B cell (primary cell): ENCODE measurements at regions not wholly inside any gene's neighbourhood (a gene's known extent, or its start where the extent isn't known, plus 50 kb on each side); places are given as distances from the start of the nearest gene placed in this dataset.

Source experiments
- ATAC-seq: fragments of 200-7000 bp; cut with Tn5 transposase; one replicate; pipeline ENCODE4 v1.10.0; 2021; ENCODE audit warnings: low read depth, mild to moderate bottlenecking, moderate number of reproducible peaks, moderate library complexity
- CTCF ChIA-PET: fragments of 350-600 bp; sonication (Branson Sonifier 250); formaldehyde crosslinking; loops from one replicate; lab custom pipeline; 2021; ENCODE audit warnings: antibody characterized with exemption, inconsistent platforms; lab: Charles Lee
- POLR2A ChIA-PET: fragments of 350-600 bp; sonication (Branson Sonifier 250); formaldehyde crosslinking; loops from one replicate; lab custom pipeline; 2021; ENCODE audit warnings: antibody characterized with exemption; lab: Charles Lee
- DNase-seq: peaks from one replicate; pipeline ENCODE4 v3.0.0; 2013
- H2AFZ ChIP-seq: 2 replicates; pipeline ENCODE4 v1.6.1; 2012; ENCODE audit warnings: mild to moderate bottlenecking, low read depth, low read length; ENCODE audit not compliant: insufficient read depth, poor library complexity, severe bottlenecking
- H3K27ac ChIP-seq, 2 donors: 1 replicate in 1 of 2; 2 replicates in 1 of 2; pipeline ENCODE4 v1.5.1; 2012 to 2013; ENCODE audit warnings: low read length in 2 of 2, mild to moderate bottlenecking in 2 of 2, moderate library complexity in 1 of 2
- H3K27me3 ChIP-seq, 4 experiments: fragments of 200-600 bp in 1 of 4; sonication (generic) in 1 of 4; replicated peaks in 1 of 4; 1 replicate in 2 of 4; 2 replicates in 2 of 4; pipeline versions ENCODE4 v1.6.1 to v1.7.0; 2013 to 2016; ENCODE audit warnings: low read length in 3 of 4, mild to moderate bottlenecking in 2 of 4, mixed read lengths in 1 of 4, moderate library complexity in 1 of 4; ENCODE audit not compliant: insufficient read depth in 4 of 4, control insufficient read depth in 3 of 4; ENCODE audit errors: control extremely low read depth in 1 of 4
- H3K36me3 ChIP-seq, 2 experiments: replicated peaks in 1 of 2; 1 replicate in 1 of 2; 2 replicates in 1 of 2; pipeline versions ENCODE4 v1.6.1 to v1.7.1; 2013; ENCODE audit warnings: low read length in 1 of 2; ENCODE audit not compliant: insufficient read depth in 2 of 2, control insufficient read depth in 1 of 2; ENCODE audit errors: control extremely low read depth in 1 of 2, extremely low read depth in 1 of 2
- H3K4me1 ChIP-seq, 2 donors: fragments of 200-600 bp in 1 of 2; sonication (generic) in 1 of 2; 1 replicate in 1 of 2; 2 replicates in 1 of 2; pipeline versions ENCODE4 v1.5.1 to v1.6.1; 2013 to 2017; ENCODE audit warnings: low read length in 2 of 2; ENCODE audit not compliant: control insufficient read depth in 2 of 2, insufficient read depth in 2 of 2
- H3K4me2 ChIP-seq: replicated peaks from 2 replicates; pipeline ENCODE3; 2012; ENCODE audit warnings: mild to moderate bottlenecking, low read depth, low read length; ENCODE audit not compliant: poor library complexity, severe bottlenecking
- H3K4me3 ChIP-seq, 5 experiments: fragments of 200-600 bp in 1 of 5; sonication (generic) in 1 of 5; 1 replicate in 3 of 5; 2 replicates in 2 of 5; pipeline versions ENCODE4 v1.5.1 to v1.7.0; 2011 to 2016; ENCODE audit warnings: low read length in 4 of 5, mild to moderate bottlenecking in 4 of 5, low read depth in 2 of 5, control low read depth in 1 of 5, moderate library complexity in 1 of 5; ENCODE audit not compliant: insufficient read depth in 1 of 5; ENCODE audit errors: control extremely low read depth in 1 of 5, extremely low read depth in 1 of 5
- H3K79me2 ChIP-seq: fragments of 200-600 bp; sonication (generic); one replicate; pipeline ENCODE4 v1.6.0; 2016; ENCODE audit warnings: low read length; ENCODE audit not compliant: control insufficient read depth, insufficient read depth
- H3K9ac ChIP-seq: fragments of 200-600 bp; sonication (generic); 2 replicates; pipeline ENCODE4 v1.6.1; 2017; ENCODE audit warnings: mild to moderate bottlenecking, low read length, moderate library complexity
- H3K9me3 ChIP-seq, 3 donors: one replicate each; pipeline versions ENCODE4 v1.6.1 to v1.7.1; 2013; ENCODE audit warnings: low read length in 2 of 3; ENCODE audit not compliant: control insufficient read depth in 2 of 3, insufficient read depth in 1 of 3; ENCODE audit errors: control extremely low read depth in 1 of 3
- H4K20me1 ChIP-seq: 2 replicates; pipeline ENCODE4 v1.6.0; 2012; ENCODE audit warnings: mild to moderate bottlenecking, low read length; ENCODE audit not compliant: insufficient read depth, control insufficient read depth, poor library complexity, severe bottlenecking
- H3K27ac Mint-ChIP-seq: one replicate; pipeline ENCODE4 v1.8.0; 2021; ENCODE audit warnings: mixed read lengths
- H3K27me3 Mint-ChIP-seq: one replicate; pipeline ENCODE4 v1.8.0; 2021; ENCODE audit warnings: mixed read lengths
- H3K4me1 Mint-ChIP-seq: one replicate; pipeline ENCODE4 v1.8.0; 2021; ENCODE audit warnings: mixed read lengths
- H3K4me3 Mint-ChIP-seq: one replicate; pipeline ENCODE4 v1.8.0; 2021; ENCODE audit warnings: mixed read lengths
- H3K9me3 Mint-ChIP-seq: one replicate; pipeline ENCODE4 v1.8.0; 2022; ENCODE audit warnings: mixed read lengths; ENCODE audit not compliant: insufficient read depth
- CTCF ChIP-seq: fragments of 200-600 bp; IDR thresholded peaks from one replicate; pipeline ENCODE4 v1.8.0; 2022; ENCODE audit warnings: antibody characterized with exemption, mild to moderate bottlenecking
- EZH2 ChIP-seq: IDR thresholded peaks from 2 replicates; pipeline ENCODE4 v1.6.1; 2012; ENCODE audit warnings: borderline replicate concordance, low read depth, mild to moderate bottlenecking, moderate library complexity, low read length; ENCODE audit not compliant: insufficient read depth, poor library complexity, severe bottlenecking
- whole genome bisulfite sequencing: methylation state at CpG from one replicate; pipeline ENCODE4 v1.1.5; 2013; ENCODE audit warnings: missing lambda C conversion rate; ENCODE audit not compliant: insufficient coverage; 5-methylcytosine and 5-hydroxymethylcytosine counted together
- intact Hi-C: fragments of 100-400 bp; cut with micrococcal nuclease; formaldehyde crosslinking; loops from one replicate; pipeline ENCODE4 v1.10.0; 2022

GRCh38 chr5:63314551-63314950, 647.7 kb downstream of the HTR1A start:
- no peak overlapping the region for H3K27ac Mint-ChIP-seq
- CTCF ChIA-PET, result no interaction called here
- H3K27me3 Mint-ChIP-seq, result no peaks in the 10 kb centered on the region
- POLR2A ChIA-PET, result no interaction called here
- intact Hi-C loops, result no loop called here
- Histone ChIP-seq H3K4me1 (no peaks in the 10 kb centered on the region), H3K36me3 (no peaks in the 10 kb centered on the region), H3K4me2 (no peak overlapping the region), H3K9me3 (peaks cover 0 to 3% (median 2%) of the 10 kb centered on the region in 3 donors), H2AFZ (no peak overlapping the region), H3K79me2 (no peaks in the 10 kb centered on the region), H3K27ac (no peak overlapping the region), H4K20me1 (no peaks in the 10 kb centered on the region), H3K9ac (no peak overlapping the region), H3K27me3 (no peaks in the 10 kb centered on the region), H3K4me3 (no peak overlapping the region)
- ATAC-seq, result no peak
- no CpG with 5 or more reads among the region's 6 CpGs for WGBS
- H3K4me3 Mint-ChIP-seq, result no peak overlapping the region
- no peaks in the 10 kb centered on the region for H3K4me1 Mint-ChIP-seq
- no peaks in the 10 kb centered on the region for H3K9me3 Mint-ChIP-seq
- no peak for DNase-seq
- TF ChIP-seq CTCF, result no peak
- TF ChIP-seq EZH2, result no peak

GRCh38 chr5:63310644-63311043, 651.6 kb downstream of the HTR1A start:
- H3K9me3 ChIP-seq, result no peaks in the 10 kb centered on the region
- Mint-ChIP-seq H3K27ac (no peak overlapping the region), H3K4me1 (no peaks in the 10 kb centered on the region), H3K9me3 (no peaks in the 10 kb centered on the region), H3K27me3 (no peaks in the 10 kb centered on the region), H3K4me3 (no peak overlapping the region)
- CTCF ChIA-PET, result no interaction called here
- H3K27me3 ChIP-seq, result no peaks in the 10 kb centered on the region
- POLR2A ChIA-PET, result no interaction called here
- H3K36me3 ChIP-seq, result no peaks in the 10 kb centered on the region
- no peak overlapping the region for H3K9ac ChIP-seq
- no CpG with 5 or more reads among the region's 1 CpG for WGBS
- TF ChIP-seq CTCF (no peak), EZH2 (no peak)
- H4K20me1 ChIP-seq, result no peaks in the 10 kb centered on the region
- ATAC-seq (no peak), DNase-seq (no peak)
- intact Hi-C loops, result no loop called here
- no peak overlapping the region for H3K4me3 ChIP-seq
- H3K4me2 ChIP-seq, result no peak overlapping the region
- H2AFZ ChIP-seq, result no peak overlapping the region
- H3K27ac ChIP-seq, result no peak overlapping the region
- H3K79me2 ChIP-seq, result no peaks in the 10 kb centered on the region
- no peaks in the 10 kb centered on the region for H3K4me1 ChIP-seq
